ENCODE measurements at regions not wholly inside any gene's neighbourhood (a gene's known extent, or its start where the extent isn't known, plus 50 kb on each side); places are given as distances from the start of the nearest gene placed in this dataset.

DNA sequence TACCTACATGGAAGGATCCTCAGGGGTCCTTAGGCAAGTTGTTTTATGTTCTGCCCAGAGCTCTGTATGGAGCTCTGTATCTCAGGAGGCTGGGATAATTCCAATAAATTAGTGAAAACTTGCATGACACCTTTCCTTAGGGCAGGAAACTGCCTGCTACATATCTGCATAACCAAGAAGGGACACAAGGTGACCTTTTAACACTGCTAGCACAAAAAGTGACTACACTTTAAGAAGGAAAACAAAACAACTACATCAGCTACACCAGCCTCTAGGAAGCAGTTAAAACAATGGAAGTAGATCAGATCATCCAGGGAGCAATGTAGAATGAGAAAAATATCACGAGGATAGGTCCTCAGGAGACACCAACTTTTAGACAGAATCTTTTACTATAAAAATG is 93.9 kb downstream of the TNFSF18 start:
- TF ChIP-seq POLR2A (IDR thresholded peaks at IDR 0.05): no peak
- TF ChIP-seq, protein P1, sequence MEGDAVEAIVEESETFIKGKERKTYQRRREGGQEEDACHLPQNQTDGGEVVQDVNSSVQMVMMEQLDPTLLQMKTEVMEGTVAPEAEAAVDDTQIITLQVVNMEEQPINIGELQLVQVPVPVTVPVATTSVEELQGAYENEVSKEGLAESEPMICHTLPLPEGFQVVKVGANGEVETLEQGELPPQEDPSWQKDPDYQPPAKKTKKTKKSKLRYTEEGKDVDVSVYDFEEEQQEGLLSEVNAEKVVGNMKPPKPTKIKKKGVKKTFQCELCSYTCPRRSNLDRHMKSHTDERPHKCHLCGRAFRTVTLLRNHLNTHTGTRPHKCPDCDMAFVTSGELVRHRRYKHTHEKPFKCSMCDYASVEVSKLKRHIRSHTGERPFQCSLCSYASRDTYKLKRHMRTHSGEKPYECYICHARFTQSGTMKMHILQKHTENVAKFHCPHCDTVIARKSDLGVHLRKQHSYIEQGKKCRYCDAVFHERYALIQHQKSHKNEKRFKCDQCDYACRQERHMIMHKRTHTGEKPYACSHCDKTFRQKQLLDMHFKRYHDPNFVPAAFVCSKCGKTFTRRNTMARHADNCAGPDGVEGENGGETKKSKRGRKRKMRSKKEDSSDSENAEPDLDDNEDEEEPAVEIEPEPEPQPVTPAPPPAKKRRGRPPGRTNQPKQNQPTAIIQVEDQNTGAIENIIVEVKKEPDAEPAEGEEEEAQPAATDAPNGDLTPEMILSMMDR (IDR thresholded peaks at IDR 0.05): no peak
